GM12878 (cell line): ENCODE measurements at regions not wholly inside any gene's neighbourhood (a gene's known extent, or its start where the extent isn't known, plus 50 kb on each side); places are given as distances from the start of the nearest gene placed in this dataset.

Experiments
- ATAC-seq: fragments of 200-7000 bp; cut with Tn5 transposase; 3 replicates; pipeline ENCODE4 v1.9.1; 2020; ENCODE audit warnings: mild to moderate bottlenecking, moderate library complexity
- BruUV-seq: library from RNA; stranded (reverse); fragments of 400-500 nt; replicated peaks from 2 replicates; lab custom pipeline; 2021; lab: Mats Ljungman, UMichigan
- CTCF ChIA-PET: fragments of 300-600 bp; sonication (Branson Sonifier 250); formaldehyde crosslinking; extraction: SDS; loops from one replicate; lab custom pipeline; 2021; ENCODE audit warnings: inconsistent platforms; lab: Yijun Ruan, JAX
- POLR2A ChIA-PET: fragments of 350-600 bp; formaldehyde crosslinking; extraction: SDS; loops from one replicate; lab custom pipeline; 2021; ENCODE audit warnings: inconsistent platforms; lab: Charles Lee
- RAD21 ChIA-PET: fragments of 300-600 bp; sonication (Branson Sonifier 250); formaldehyde crosslinking; loops from one replicate; lab custom pipeline; 2023; ENCODE audit warnings: antibody characterized with exemption; ENCODE audit not compliant: unreplicated experiment; lab: Charles Lee
- SMC1A ChIA-PET: fragments of 300-600 bp; sonication (Branson Sonifier 250); formaldehyde crosslinking; loops from one replicate; lab custom pipeline; 2023; ENCODE audit not compliant: unreplicated experiment, uncharacterized antibody; lab: Charles Lee
- DNase-seq: peaks from one replicate; pipeline ENCODE4 v3.0.0-alpha.2; 2011; ENCODE audit warnings: low read depth, low spot score
- FAIRE-seq: peaks from 3 replicates; lab custom pipeline; 2011; peaks lifted over from hg19 to GRCh38; lab: Jason Lieb, UNC
- H2AFZ ChIP-seq: 2 replicates; pipeline ENCODE4 v1.6.0; 2011; ENCODE audit warnings: low read depth, low read length, control low read depth; ENCODE audit not compliant: control insufficient read depth
- H3K27ac ChIP-seq: 2 replicates; pipeline ENCODE4 v1.5.1; 2011; ENCODE audit warnings: control low read depth; ENCODE audit not compliant: control insufficient read depth, insufficient read depth
- H3K27me3 ChIP-seq, 2 experiments: replicated peaks in 1 of 2; 2 replicates each; pipeline versions ENCODE4 v1.6.0 to v1.6.1; 2011; ENCODE audit warnings: low read length in 1 of 2; ENCODE audit not compliant: control insufficient read depth in 2 of 2, insufficient read depth in 2 of 2
- H3K36me3 ChIP-seq, 2 experiments: 2 replicates each; pipeline ENCODE4 v1.5.1; 2011; ENCODE audit warnings: low read length in 1 of 2; ENCODE audit not compliant: control insufficient read depth in 2 of 2, insufficient read depth in 2 of 2
- H3K4me1 ChIP-seq: 2 replicates; pipeline ENCODE4 v1.6.1; 2011; ENCODE audit warnings: mild to moderate bottlenecking, low read length, moderate library complexity, mixed read lengths; ENCODE audit not compliant: control insufficient read depth, insufficient read depth
- H3K4me2 ChIP-seq: 2 replicates; pipeline ENCODE4 v1.6.0; 2011; ENCODE audit warnings: control low read depth; ENCODE audit not compliant: control insufficient read depth, insufficient read depth
- H3K4me3 ChIP-seq: fragments of 200-600 bp; sonication (generic); 2 replicates; pipeline ENCODE4 v1.5.1; 2016
- H3K79me2 ChIP-seq: 2 replicates; pipeline ENCODE4 v1.6.0; 2011; ENCODE audit warnings: low read length; ENCODE audit not compliant: control insufficient read depth, insufficient read depth
- H3K9ac ChIP-seq: 2 replicates; pipeline ENCODE4 v1.8.0; 2011; ENCODE audit warnings: low read length, control low read depth, mixed read lengths; ENCODE audit not compliant: control insufficient read depth, insufficient read depth
- H3K9me3 ChIP-seq: replicated peaks from 3 replicates; pipeline ENCODE4 v1.5.1; 2011; ENCODE audit warnings: mild to moderate bottlenecking, low read length; ENCODE audit not compliant: control insufficient read depth, insufficient read depth
- H4K20me1 ChIP-seq: 2 replicates; pipeline ENCODE4 v1.6.0; 2011; ENCODE audit not compliant: control insufficient read depth, insufficient read depth
- CBFB ChIP-seq: IDR thresholded peaks from 2 replicates; pipeline ENCODE4 v1.6.1; 2016; ENCODE audit warnings: antibody characterized with exemption, low read depth
- EP300 ChIP-seq, 2 experiments: fragments of 150-350 bp in 1 of 2; IDR thresholded peaks; 2 replicates each; pipeline ENCODE4 v1.6.1; 2011 to 2012; ENCODE audit warnings: low read depth in 2 of 2, low read length in 2 of 2, borderline replicate concordance in 1 of 2, improper control_type of control experiment in 1 of 2, inconsistent platforms in 1 of 2; ENCODE audit not compliant: control insufficient read depth in 1 of 2
- MYC ChIP-seq: IDR thresholded peaks from 2 replicates; pipeline ENCODE4 v1.6.1; 2011; ENCODE audit warnings: mild to moderate bottlenecking, low read length, moderate library complexity, inconsistent platforms; ENCODE audit not compliant: insufficient read depth, insufficient replicate concordance, insufficient read length, severe bottlenecking
- NR2F1 ChIP-seq: fragments of 450-650 bp; conservative IDR thresholded peaks from 2 replicates; pipeline ENCODE4 v1.6.1; 2017; ENCODE audit warnings: mild to moderate bottlenecking
- PML ChIP-seq: IDR thresholded peaks from 2 replicates; pipeline ENCODE4 v1.6.1; 2012; ENCODE audit warnings: low read length, inconsistent platforms
- RB1 ChIP-seq: fragments of 450-650 bp; formaldehyde crosslinking; IDR thresholded peaks from 2 replicates; pipeline ENCODE4 v1.6.1; 2017; ENCODE audit warnings: mild to moderate bottlenecking, borderline replicate concordance
- RBBP5 ChIP-seq: fragments of 200-600 bp; sonication (generic); conservative IDR thresholded peaks from 2 replicates; pipeline ENCODE4 v1.6.1; 2016
- RFX5 ChIP-seq: IDR thresholded peaks from 2 replicates; pipeline ENCODE4 v1.6.1; 2011; ENCODE audit warnings: low read depth, low read length, improper control_type of control experiment
- RUNX3 ChIP-seq: IDR thresholded peaks from 2 replicates; pipeline ENCODE4 v1.6.1; 2012; ENCODE audit warnings: low read length, inconsistent platforms
- ZBTB40 ChIP-seq: fragments of 450-650 bp; IDR thresholded peaks from 2 replicates; pipeline ENCODE4 v1.6.1; 2016; ENCODE audit warnings: mild to moderate bottlenecking, moderate library complexity, borderline replicate concordance
- WGBS: methylation state at CpG from one replicate; pipeline ENCODE4 v1.1.6; 2016; ENCODE audit warnings: low lambda C conversion rate; ENCODE audit not compliant: insufficient replicate concordance, insufficient coverage; ENCODE audit errors: missing lambda C conversion rate; 5-methylcytosine and 5-hydroxymethylcytosine counted together
- in situ Hi-C: fragments of 300-500 bp; cut with MboI; formaldehyde crosslinking; loops from 9 replicates; pipeline ENCODE4 v1.14.3; 2018; ENCODE audit warnings: mixed read lengths
- intact Hi-C: fragments of 100-400 bp; cut with micrococcal nuclease; formaldehyde crosslinking; loops from one replicate; pipeline ENCODE4 v1.14.2; 2022; ENCODE audit not compliant: unreplicated experiment
- TF ChIP-seq, protein P1 (sequence below): fragments of 450-650 bp; IDR thresholded peaks from 2 replicates; pipeline ENCODE4 v1.6.1; 2014; ENCODE audit warnings: mild to moderate bottlenecking

- Histone ChIP-seq H3K4me3 (no peak overlapping the region), H3K79me2 (no peaks in the 10 kb centered on the region), H2AFZ (no peak overlapping the region), H3K9me3 (no peaks in the 10 kb centered on the region), H3K9ac (no peak overlapping the region), H3K27me3 (no peaks in the 10 kb centered on the region), H3K36me3 (no peaks in the 10 kb centered on the region), H3K27ac (no peak overlapping the region)
- ChIA-PET CTCF (interaction anchor here (1.0 kb wide), 1 partner anchor 8 kb away, joined by 3 read pairs; no protein-coding TSS in a partner anchor), RAD21 (no interaction called here)
- BruUV-seq = no TSS peak
- intact Hi-C loops = no loop called here
- WGBS = 0% methylated on average over 3 of the region's 3 CpGs
- ATAC-seq (no peak; the same call in 2 of the 3 replicates), DNase-seq (no peak)
- in situ Hi-C loops = no loop called here
- TF ChIP-seq, protein P1, sequence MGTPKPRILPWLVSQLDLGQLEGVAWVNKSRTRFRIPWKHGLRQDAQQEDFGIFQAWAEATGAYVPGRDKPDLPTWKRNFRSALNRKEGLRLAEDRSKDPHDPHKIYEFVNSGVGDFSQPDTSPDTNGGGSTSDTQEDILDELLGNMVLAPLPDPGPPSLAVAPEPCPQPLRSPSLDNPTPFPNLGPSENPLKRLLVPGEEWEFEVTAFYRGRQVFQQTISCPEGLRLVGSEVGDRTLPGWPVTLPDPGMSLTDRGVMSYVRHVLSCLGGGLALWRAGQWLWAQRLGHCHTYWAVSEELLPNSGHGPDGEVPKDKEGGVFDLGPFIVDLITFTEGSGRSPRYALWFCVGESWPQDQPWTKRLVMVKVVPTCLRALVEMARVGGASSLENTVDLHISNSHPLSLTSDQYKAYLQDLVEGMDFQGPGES = no peak
- TF ChIP-seq MYC = no peak
- TF ChIP-seq RB1 = no peak
- no peak for TF ChIP-seq ZBTB40
- TF ChIP-seq CBFB = no peak
- no peak for TF ChIP-seq RUNX3
- no peak for TF ChIP-seq NR2F1
- no peak for TF ChIP-seq PML
- TF ChIP-seq RBBP5 = no peak
- TF ChIP-seq RFX5 = no peak
- TF ChIP-seq EP300 (IDR thresholded peaks at IDR 0.05; ENCODE audit: borderline replicate concordance in 1 of 2, control insufficient read depth in 1 of 2, low read depth in 2 of 2, low read length in 2 of 2) = no peak
- TF ChIP-seq, all 136 proteins: peak for 0
- SMC1A ChIA-PET = no interaction called here
- FAIRE-seq = no peak
- H3K4me1 ChIP-seq = no peaks in the 10 kb centered on the region
- H4K20me1 ChIP-seq = no peaks in the 10 kb centered on the region
- POLR2A ChIA-PET = no interaction called here
- H3K4me2 ChIP-seq = no peak overlapping the region
Observed at GRCh38 chr4:99763635-99764101, 53.0 kb upstream of the DAPP1 start.
